DMS 273 (cell line): ENCODE measurements at regions not wholly inside any gene's neighbourhood (a gene's known extent, or its start where the extent isn't known, plus 50 kb on each side); places are given as distances from the start of the nearest gene placed in this dataset.

Experiments
- DNase-seq: peaks from one replicate; lab custom pipeline; 2025; ENCODE audit not compliant: unreplicated experiment; lab: John Stamatoyannopoulos, UW

DNA sequence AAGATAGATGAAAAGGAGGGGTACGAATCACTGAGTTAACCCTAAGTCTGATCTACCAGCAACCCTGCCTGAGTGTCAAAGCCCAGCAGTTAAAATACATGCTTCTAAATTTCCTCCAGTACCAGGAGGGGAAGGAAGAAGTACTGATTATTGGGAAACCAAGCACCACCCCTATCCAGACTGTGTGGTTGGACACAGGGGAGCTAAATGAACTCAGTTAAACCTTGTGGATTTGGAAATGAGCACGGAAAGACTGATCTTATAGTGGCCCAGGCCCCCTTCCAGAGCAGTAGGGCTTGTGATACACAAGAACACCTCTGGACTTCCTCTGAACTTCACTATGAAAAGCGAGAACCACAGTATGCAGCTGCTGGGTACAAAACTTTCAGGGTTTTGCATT is 585.6 kb downstream of the MAFB start:
- DNase-seq: no peak

- DNase-seq: no peak
These were observed 587.5 kb downstream of the MAFB start for GRCh38 chr20:40101560-40101959.

- no peak for DNase-seq
These were observed 588.8 kb downstream of the MAFB start for GRCh38 chr20:40100261-40100660.

DNA sequence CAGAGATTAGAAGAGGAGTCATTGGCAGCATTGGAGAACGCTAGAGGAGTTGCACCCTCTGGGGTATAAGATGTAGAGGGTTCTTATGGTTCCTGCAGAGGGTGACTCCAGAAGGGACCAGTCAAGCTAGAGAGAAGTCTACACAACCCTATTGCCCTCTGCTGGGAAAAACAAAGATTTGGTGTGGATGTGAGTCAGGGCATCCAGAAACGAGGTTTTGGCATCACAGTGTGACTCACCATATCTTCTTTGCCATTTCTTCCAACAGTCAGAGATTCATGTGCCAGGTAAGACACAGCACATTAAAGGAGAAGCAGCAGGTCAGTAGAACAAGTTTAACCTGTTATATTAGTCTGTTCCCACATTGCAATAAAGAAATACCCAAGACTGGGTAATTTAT is 598.8 kb downstream of the MAFB start:
- peak; percentile 7 for DNase-seq

GRCh38 chr20:40087496-40087895 is 601.5 kb downstream of the MAFB start:
- DNase-seq: no peak

- DNase-seq: no peak
These were observed 603.5 kb downstream of the MAFB start for GRCh38 chr20:40085513-40085912.

GRCh38 chr20:40082436-40082835 is 606.6 kb downstream of the MAFB start:
- no peak for DNase-seq

GRCh38 chr20:40081653-40082052 is 607.4 kb downstream of the MAFB start:
- DNase-seq: no peak

- no peak for DNase-seq
These were observed 608.9 kb downstream of the MAFB start for GRCh38 chr20:40080041-40080652.

- DNase-seq: peak; percentile 33
These were observed 615.4 kb downstream of the MAFB start for GRCh38 chr20:40073535-40074111.

DNA sequence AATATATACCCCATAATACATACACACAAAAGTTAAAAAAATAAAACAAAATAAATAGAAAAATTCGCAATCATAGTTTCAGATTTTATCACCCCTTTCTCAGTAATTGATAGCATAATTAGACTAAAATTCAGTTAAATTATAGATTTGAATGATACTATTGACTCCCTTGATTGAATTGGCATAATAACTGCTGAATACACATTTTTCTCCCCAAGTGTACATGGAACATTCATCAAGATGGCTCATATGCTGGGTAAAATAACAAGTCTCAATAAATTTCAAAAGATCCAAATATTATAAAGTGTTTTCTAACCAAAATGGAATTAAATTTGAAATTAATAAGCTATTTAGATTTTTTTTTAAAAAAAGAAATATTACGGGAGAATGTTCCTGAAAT is 616.1 kb downstream of the MAFB start:
- no peak for DNase-seq

DNA sequence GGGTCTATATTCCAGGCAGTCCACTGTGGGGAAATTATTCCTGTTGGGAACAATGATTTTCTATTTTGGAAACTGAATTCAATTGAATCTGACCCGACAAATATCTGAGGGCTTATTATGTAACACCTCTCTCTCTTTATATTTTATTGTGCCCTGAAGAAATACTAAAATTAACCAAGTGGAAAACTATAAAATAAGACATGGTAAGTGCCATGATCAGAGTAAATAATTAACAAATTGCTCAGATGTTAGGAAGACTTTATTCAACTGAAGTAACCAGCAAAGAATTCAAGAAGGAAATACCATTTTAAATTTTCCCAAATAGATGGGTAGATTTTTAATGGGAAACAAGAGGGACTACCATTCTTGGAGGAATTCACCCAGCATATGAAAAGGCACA is 632.9 kb downstream of the MAFB start:
- DNase-seq: no peak

DNA sequence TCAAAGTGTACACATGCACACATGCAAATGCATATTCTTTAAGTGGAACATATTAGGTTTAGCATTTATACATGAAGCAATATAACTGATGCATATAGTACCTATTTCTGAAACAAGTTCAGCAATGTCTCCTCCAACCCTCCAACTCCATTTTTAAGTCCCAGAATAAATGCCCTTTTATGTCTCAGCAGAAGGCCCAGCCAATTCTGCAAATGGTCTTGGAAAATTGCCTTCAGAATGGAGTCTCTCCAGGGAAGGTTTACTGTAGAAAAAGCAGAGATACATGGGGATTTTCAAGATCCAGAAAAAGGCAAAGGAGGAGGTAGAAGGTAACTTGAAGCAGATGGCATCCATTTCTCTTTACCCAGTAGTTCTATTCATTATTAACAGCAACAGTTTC is 633.3 kb downstream of the MAFB start:
- no peak for DNase-seq

DNA sequence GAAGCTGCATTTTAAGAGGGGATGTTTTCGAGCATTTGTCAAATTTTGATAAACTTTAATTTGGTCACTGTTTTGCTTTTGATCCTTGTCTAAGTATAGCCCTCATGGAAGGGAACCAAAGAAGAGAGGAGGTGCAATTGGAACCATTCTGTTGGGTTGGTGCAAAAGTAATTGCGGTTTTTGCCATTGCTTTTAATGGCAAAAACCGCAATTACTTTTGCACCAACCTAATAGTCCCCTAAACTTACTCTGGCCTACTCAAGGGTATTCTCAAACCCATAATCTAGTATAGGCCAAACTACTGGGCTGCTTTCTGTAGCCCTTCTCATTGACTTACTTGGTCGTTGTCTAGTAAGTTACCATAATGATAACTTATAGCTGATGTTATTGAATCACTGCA is 634.7 kb downstream of the MAFB start:
- DNase-seq: no peak

DNA sequence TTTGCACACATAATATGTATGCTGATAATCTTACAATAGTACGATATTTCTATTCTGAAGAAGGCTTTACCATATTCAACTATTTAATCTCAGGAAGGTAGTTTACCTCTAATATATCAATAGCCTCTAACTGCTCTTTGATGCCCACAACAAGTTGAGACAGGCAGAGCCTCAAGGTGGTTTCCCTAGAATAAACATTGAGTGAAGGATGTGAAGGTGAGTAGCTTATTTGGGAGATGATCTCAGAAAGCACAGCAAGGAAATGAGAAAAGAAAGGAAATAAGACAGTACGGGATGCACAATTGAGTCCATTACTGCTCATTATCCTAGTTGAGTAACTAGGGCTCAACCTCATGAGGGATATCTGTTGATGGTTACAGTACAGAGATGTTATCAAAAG is 638.4 kb downstream of the MAFB start:
- no peak for DNase-seq

DNA sequence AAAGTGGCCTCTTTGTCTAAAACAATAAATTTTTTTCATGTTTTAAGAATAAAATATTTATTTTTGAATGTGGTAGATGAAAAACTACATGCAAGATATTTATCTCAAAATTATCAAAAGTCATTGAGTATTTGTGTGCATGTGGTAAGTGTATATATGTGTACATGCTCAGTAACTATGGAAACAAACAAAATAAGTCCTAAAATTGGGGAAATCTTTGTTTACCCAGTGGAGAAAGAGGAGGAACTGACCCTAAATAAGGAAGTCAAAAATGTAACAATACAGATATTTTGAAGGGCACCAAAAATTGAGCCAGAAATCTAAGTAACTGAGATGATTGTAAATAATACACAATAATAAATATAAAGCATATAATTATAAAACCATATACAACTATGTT is 639.2 kb downstream of the MAFB start:
- no peak for DNase-seq

DNA sequence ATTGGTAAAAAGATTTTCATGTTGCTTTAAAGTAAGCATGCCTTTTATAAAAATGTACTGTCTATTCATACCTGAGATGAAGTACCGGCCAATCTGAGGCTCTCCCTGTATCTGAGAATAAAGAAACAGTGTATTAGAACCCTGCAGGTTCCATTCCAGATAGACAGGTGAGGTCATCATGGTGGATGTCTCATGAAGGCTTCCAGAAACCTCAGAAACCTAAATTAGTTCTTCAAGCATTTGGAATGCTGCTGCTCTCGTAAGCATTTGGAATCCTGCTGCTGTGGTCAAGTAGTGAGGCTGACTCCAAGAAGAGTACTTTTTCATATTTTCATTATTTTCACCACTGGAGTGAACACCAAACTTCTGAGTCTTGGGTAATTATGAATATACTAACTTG is 642.3 kb downstream of the MAFB start:
- no peak for DNase-seq

DNA sequence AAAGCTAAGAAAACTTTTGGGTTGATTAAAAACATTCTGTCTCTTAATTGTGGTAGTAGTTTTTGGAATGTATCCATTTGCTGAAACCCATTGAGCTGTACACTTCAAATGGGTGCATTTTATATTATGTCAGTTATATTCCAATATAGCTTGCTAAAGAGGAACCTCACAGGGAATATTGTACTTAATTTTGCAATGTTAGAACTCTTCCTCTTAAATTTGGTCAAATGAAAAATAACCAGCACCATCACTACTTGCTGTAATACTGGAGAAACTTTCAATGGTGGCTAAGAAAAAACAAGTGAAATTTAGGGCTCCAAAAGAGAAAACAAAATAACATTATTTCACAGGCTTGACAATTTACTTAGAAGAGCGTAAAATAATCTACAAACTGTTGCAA is 651.5 kb downstream of the MAFB start:
- DNase-seq: no peak

GRCh38 chr20:40029589-40029988 is 659.4 kb downstream of the MAFB start:
- DNase-seq: no peak

- DNase-seq: no peak
These were observed 669.5 kb downstream of the MAFB start for GRCh38 chr20:40019510-40019909.

- DNase-seq: no peak
These were observed 671.3 kb downstream of the MAFB start for GRCh38 chr20:40017765-40018164.

- no peak for DNase-seq
These were observed 672.1 kb downstream of the MAFB start for GRCh38 chr20:40016890-40017289.

DNA sequence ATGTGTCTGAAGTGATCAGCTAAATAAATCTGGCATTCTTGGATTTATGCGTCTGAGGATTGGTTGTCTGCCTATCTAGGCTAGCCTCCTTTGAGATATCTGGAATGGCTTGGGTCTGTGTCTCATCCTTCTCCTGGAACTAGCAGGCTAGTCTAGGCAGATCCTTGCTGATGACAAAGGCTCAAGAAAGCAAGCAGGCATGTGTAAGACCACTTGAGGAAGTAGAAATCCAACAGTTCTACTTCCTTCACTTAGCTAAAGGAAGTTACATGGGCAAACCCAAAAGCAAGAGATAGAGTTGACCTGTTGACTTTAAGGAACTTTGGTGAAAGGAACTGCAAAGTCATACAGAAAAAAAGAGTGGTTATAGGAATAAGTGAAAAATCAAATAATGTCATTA is 672.6 kb downstream of the MAFB start:
- no peak for DNase-seq
